Stomach (tissue), 8 donors: ENCODE measurements at regions not wholly inside any gene's neighbourhood (a gene's known extent, or its start where the extent isn't known, plus 50 kb on each side); places are given as distances from the start of the nearest gene placed in this dataset.

Source experiments
- DNase-seq, 2 donors: peaks; one replicate each; pipeline versions ENCODE4 v3.0.0 to v3.0.0-alpha.2; 2013 to 2019
- H3K27ac ChIP-seq, 5 donors: fragments of 200-600 bp in 4 of 5; sonication (generic) in 4 of 5; one replicate each; pipeline ENCODE4 v1.5.1; 2013 to 2019; ENCODE audit warnings: mild to moderate bottlenecking in 1 of 5, moderate library complexity in 1 of 5
- H3K27me3 ChIP-seq, 3 donors: fragments of 200-600 bp; sonication (generic); one replicate each; pipeline ENCODE4 v1.5.1; 2017 to 2019; ENCODE audit warnings: mixed run types in 1 of 3
- H3K36me3 ChIP-seq, 4 donors: fragments of 200-600 bp; sonication (generic); 1 replicate in 3 of 4; 2 replicates in 1 of 4; pipeline ENCODE4 v1.5.1; 2016 to 2019
- H3K4me1 ChIP-seq, 4 donors: fragments of 200-600 bp; sonication (generic); one replicate each; pipeline ENCODE4 v1.5.1; 2016 to 2019
- H3K4me3 ChIP-seq, 4 donors: fragments of 200-600 bp; sonication (generic) in 3 of 4; one replicate each; pipeline ENCODE4 v1.5.1; 2016 to 2019; ENCODE audit warnings: mild to moderate bottlenecking in 1 of 4
- H3K9me3 ChIP-seq, 4 donors: fragments of 200-600 bp; sonication (generic); one replicate each; pipeline ENCODE4 v1.5.1; 2016 to 2019
- CTCF ChIP-seq, 7 experiments: fragments of 450-650 bp in 4 of 7; fragments of 200-600 bp in 3 of 7; sonication (generic) in 3 of 7; IDR thresholded peaks; one replicate each; pipeline ENCODE4 v1.5.1; 2016 to 2019; ENCODE audit warnings: antibody characterized with exemption in 7 of 7, control low read depth in 2 of 7, mild to moderate bottlenecking in 1 of 7
- EP300 ChIP-seq: sonication (generic); formaldehyde crosslinking; IDR thresholded peaks from one replicate; pipeline ENCODE4 v1.6.1; 2017; ENCODE audit warnings: antibody characterized with exemption
- POLR2A ChIP-seq, 4 donors: fragments of 450-650 bp; IDR thresholded peaks; one replicate each; pipeline ENCODE4 v1.6.1; 2016; ENCODE audit warnings: antibody characterized with exemption in 4 of 4, control low read depth in 2 of 4, mild to moderate bottlenecking in 1 of 4, moderate library complexity in 1 of 4
- POLR2AphosphoS5 ChIP-seq, 3 donors: sonication (generic); formaldehyde crosslinking; IDR thresholded peaks; one replicate each; pipeline ENCODE4 v1.6.1; 2016; ENCODE audit warnings: antibody characterized with exemption in 3 of 3
- WGBS, 5 donors: extraction: QIAGEN DNeasy Blood & Tissue Kit in 3 of 5; methylation state at CpG; one replicate each; pipeline versions ENCODE4 v1.1.5 to v1.1.7; 2013 to 2018; 5-methylcytosine and 5-hydroxymethylcytosine counted together
- intact Hi-C: fragments of 100-400 bp; cut with DNase I; formaldehyde crosslinking; loops from one replicate; pipeline ENCODE4 v1.15.1; 2023; ENCODE audit warnings: low total_unique reads
- donor health status: healthy with polysubstance abuse.
- donor health status: Bipolar disorder and iron deficiency.
- donor health status: healthy.

GRCh38 chr10:84838851-84839250, 510.5 kb downstream of the CCSER2 start:
- no peaks in the 10 kb centered on the region for H3K36me3 ChIP-seq
- TF ChIP-seq POLR2A (IDR thresholded peaks at IDR 0.05) (no peak), CTCF (IDR thresholded peaks at IDR 0.05) (no peak), POLR2AphosphoS5 (IDR thresholded peaks at IDR 0.05) (no peak), EP300 (no peak)
- peaks cover 0 to 3% (median 0%) of the 10 kb centered on the region in 4 donors for H3K4me1 ChIP-seq
- H3K27me3 ChIP-seq: no peaks in the 10 kb centered on the region
- no peak overlapping the region for H3K4me3 ChIP-seq
- no peak overlapping the region for H3K27ac ChIP-seq
- DNase-seq: no peak
- no peaks in the 10 kb centered on the region for H3K9me3 ChIP-seq
- intact Hi-C loops: no loop called here
- 81 to 87% (median 86%) methylated on average over 6 of the region's 6 CpGs for WGBS, 5 donors

DNA sequence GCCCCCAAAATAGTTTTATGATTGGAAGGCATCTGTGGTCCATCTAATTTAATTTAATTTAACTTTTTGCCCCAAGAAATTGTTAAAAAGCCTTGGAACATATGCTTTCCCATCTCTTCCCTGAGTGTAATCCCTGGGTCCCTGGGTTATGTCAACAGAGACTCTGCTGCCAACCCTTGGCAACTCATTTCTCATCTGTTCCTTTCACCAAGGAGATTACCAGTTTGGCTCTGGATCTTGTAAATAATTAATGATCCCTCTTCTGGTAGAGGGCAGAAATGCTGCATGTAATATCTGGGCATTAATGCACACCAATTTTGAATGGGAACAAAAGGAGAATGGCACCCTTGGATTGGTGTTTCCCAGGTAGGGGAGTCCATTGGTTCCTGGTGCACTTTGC, 514.2 kb downstream of the CCSER2 start:
- intact Hi-C loops: no loop called here
- no peak for DNase-seq
- no peaks in the 10 kb centered on the region for H3K9me3 ChIP-seq

DNA sequence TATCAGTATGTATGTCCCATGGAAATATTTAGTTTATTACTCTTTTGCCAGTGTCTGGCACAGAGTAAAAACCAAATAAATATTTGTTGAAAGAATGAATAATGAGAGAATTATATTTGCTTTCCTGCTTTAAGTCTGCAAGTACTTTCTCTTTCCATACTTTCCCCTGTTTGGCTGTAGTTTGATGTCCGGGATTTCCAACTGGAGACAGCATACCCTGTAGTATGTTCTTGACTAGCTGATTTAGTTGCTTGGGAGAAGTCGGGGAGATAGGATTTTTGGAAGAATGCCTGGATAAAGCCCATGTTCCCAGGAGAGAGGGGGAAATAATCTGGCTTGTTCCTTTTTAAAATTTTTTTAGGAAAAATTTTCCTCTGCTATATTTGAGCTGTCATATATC, 516.1 kb downstream of the CCSER2 start:
- TF ChIP-seq POLR2AphosphoS5 (IDR thresholded peaks at IDR 0.05): no peak
- TF ChIP-seq EP300: no peak
- no peak for TF ChIP-seq CTCF (IDR thresholded peaks at IDR 0.05)
- TF ChIP-seq POLR2A (IDR thresholded peaks at IDR 0.05): no peak
- Histone ChIP-seq H3K27ac (no peak overlapping the region), H3K4me1 (peaks cover 0 to 3% (median 0%) of the 10 kb centered on the region in 4 donors), H3K4me3 (no peak overlapping the region), H3K27me3 (no peaks in the 10 kb centered on the region), H3K36me3 (no peaks in the 10 kb centered on the region), H3K9me3 (no peaks in the 10 kb centered on the region)
- intact Hi-C loops: no loop called here
- peak in 1 of 2 donors; percentile 58 for DNase-seq
- 19 to 36% (median 26%) methylated on average over 2 of the region's 2 CpGs for WGBS, 5 donors

More for the DNA sequence above, 514.2 kb downstream of the CCSER2 start:
- Histone ChIP-seq H3K27ac (no peak overlapping the region), H3K36me3 (no peaks in the 10 kb centered on the region), H3K27me3 (no peaks in the 10 kb centered on the region), H3K4me3 (no peak overlapping the region), H3K4me1 (peaks cover 0 to 3% (median 0%) of the 10 kb centered on the region in 4 donors)
- TF ChIP-seq POLR2AphosphoS5 (IDR thresholded peaks at IDR 0.05): no peak
- TF ChIP-seq CTCF (IDR thresholded peaks at IDR 0.05): no peak
- TF ChIP-seq EP300: no peak
- no peak for TF ChIP-seq POLR2A (IDR thresholded peaks at IDR 0.05)

- Histone ChIP-seq H3K27me3 (no peaks in the 10 kb centered on the region), H3K4me1 (peaks cover 0 to 3% (median 0%) of the 10 kb centered on the region in 4 donors), H3K9me3 (no peaks in the 10 kb centered on the region), H3K27ac (no peak overlapping the region), H3K4me3 (no peak overlapping the region), H3K36me3 (no peaks in the 10 kb centered on the region)
- DNase-seq: peak in 1 of 2 donors; percentile 58
- TF ChIP-seq POLR2A (IDR thresholded peaks at IDR 0.05) (no peak), CTCF (IDR thresholded peaks at IDR 0.05) (no peak), POLR2AphosphoS5 (IDR thresholded peaks at IDR 0.05) (no peak), EP300 (no peak)
- intact Hi-C loops: no loop called here
- WGBS, 5 donors: 68 to 86% (median 80%) methylated on average over 2 of the region's 2 CpGs
Measured at GRCh38 chr10:84845628-84846261, 517.4 kb downstream of the CCSER2 start.
